ENCODE measurements at regions not wholly inside any gene's neighbourhood (a gene's known extent, or its start where the extent isn't known, plus 50 kb on each side); places are given as distances from the start of the nearest gene placed in this dataset.
"Not testable (repeated sequence)": the region's sequence is repeated elsewhere in the genome, so short reads cannot be mapped to it uniquely, and the experiment has no call there.

DNA sequence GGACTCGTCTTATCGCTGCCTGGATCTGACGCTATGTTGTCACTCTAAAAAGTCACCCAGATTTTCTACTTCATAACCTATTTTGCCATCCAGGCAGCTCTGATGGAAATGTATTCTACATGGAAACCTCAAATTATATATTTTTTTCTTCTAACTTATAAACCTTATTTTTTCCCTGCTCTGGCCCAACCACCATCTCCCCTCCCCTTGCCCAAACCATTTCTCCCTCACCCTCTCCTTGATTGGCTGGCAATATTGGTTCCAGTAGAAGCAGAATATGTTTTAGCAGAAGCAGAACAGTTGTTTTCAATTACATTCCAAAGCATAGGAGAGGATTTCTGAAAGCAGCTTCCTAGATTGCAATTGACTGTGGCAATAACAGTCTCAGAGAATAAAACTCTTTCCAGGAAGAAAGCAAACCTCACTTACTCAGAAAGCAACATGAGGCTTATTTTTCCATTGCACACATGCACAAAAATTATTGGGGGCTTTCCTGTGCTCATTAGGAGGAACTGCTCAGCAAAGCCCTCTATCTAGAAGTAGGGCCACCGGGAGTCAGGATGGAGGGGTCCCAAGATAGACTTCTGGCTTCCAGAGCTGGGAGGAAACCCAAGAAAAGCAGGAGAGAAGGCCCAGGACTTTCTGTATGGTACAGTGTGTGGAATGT, 191.8 kb downstream of the ESM1 start:
- TF ChIP-seq, protein P1, sequence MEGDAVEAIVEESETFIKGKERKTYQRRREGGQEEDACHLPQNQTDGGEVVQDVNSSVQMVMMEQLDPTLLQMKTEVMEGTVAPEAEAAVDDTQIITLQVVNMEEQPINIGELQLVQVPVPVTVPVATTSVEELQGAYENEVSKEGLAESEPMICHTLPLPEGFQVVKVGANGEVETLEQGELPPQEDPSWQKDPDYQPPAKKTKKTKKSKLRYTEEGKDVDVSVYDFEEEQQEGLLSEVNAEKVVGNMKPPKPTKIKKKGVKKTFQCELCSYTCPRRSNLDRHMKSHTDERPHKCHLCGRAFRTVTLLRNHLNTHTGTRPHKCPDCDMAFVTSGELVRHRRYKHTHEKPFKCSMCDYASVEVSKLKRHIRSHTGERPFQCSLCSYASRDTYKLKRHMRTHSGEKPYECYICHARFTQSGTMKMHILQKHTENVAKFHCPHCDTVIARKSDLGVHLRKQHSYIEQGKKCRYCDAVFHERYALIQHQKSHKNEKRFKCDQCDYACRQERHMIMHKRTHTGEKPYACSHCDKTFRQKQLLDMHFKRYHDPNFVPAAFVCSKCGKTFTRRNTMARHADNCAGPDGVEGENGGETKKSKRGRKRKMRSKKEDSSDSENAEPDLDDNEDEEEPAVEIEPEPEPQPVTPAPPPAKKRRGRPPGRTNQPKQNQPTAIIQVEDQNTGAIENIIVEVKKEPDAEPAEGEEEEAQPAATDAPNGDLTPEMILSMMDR (IDR thresholded peaks at IDR 0.05; ENCODE audit: control extremely low read depth, extremely low read depth, low read depth, missing control alignments): no peak
- no peak for DNase-seq (ENCODE audit: extremely low spot score)
- ChIA-PET CTCF (interaction anchor here (2.1 kb wide), 1 partner anchor 14 kb away, joined by 7 read pairs; no protein-coding TSS in a partner anchor), POLR2A (no interaction called here)

DNA sequence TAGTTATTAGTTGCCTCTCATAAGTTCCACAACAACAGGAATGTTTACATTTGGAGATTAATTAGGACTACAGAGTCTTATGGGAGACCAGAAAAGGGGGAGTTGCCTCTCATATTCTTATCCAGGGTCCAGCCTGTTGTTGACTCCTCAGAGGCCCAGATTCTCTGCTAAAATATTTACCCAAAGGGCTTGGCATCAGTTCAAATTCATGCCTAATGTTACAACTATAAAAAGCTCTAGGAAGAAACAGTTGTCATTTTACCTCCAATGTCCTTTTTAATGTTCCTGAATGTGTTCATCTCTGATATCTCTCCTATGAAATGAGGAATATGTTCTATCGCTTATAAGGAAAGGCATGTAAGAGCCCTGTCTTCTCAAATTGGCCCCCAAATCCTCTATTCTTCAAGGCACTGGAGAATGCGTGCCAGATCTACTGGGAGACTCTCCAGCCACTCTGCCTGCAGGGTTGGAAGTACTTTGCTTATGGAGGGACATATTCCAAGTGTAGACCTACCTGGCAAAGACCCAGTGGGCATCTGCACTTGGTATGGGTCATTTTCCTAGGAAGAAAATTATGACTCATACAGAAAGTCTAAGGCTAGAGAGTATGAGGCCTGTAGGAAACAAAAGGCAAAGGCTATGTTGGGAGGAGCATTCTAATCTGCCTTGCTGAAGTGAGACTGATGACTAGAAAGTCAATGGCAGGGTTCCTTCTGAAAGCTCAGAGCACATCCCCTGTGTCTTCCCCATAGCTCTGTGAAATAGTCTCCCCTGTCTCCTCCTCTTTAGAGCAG, 192.6 kb downstream of the ESM1 start:
- DNase-seq (ENCODE audit: extremely low spot score): no peak
- TF ChIP-seq, protein P1 (IDR thresholded peaks at IDR 0.05; ENCODE audit: control extremely low read depth, extremely low read depth, low read depth, missing control alignments): no peak
- POLR2A ChIA-PET: no interaction called here
- CTCF ChIA-PET: interaction anchor here (1.2 kb wide), 1 partner anchor 49 kb away, joined by 3 read pairs; no protein-coding TSS in a partner anchor

DNA sequence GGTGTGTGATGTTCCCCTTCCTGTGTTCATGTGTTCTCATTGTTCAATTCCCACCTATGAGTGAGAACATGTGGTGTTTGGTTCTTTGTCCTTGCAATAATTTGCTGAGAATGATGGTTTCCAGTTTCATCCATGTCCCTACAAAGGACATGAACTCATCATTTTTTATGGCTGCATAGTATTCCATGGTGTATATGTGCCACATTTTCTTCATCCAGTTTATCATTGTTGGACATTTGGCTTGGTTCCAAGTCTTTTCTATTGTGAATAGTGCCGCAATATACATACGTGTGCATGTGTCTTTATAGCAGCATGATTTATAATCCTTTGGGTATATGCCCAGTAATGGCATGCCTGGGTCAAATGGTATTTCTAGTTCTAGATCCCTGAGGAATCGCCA, 197.5 kb downstream of the ESM1 start:
- DNase-seq (ENCODE audit: extremely low spot score); CTCF ChIA-PET; POLR2A ChIA-PET: not testable (repeated sequence)

DNA sequence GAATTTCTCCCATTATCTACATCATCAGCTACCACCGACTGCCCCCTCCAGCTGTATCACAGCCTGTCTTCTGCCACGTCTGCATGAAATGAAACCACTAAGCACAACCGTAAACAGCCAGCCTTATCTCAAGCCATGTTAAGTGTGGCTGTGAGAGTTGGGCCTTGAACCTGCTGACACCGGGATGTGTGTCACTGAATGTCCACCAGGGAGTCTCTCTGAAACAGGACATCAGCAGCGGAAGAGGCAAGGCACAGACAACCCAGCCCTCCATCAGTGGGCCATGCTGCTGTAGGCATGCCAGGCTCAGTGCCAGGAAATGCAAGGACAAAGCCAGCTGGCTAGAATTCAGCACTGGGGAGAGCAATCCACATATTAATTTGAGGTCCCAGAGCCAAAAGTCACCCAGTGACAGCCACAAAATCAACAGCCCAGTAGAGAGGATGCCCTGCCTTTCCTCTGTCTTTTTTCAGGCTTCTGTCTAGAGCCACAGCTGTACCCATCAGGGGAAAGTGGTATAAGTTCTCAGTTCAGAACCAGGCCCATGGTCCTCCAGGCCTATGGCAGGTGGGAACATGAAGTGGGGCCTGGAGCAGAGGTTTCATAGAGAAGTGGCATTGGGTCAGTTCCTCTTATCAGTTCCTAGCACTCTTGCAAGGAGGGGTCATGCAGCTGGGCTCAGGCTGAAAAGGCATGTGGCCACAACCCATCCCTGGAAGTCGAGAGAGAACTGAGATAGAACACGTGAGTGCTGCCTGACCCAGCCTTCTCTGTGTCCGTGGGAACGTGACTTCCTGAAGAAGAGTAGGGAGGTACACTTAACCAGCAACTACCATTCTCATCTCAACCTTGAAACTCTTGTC, 199.4 kb downstream of the ESM1 start:
- ChIA-PET CTCF (interaction anchor here (1.4 kb wide), 1 partner anchor 10 kb away, joined by 4 read pairs; no protein-coding TSS in a partner anchor), POLR2A (no interaction called here)
- no peak for DNase-seq (ENCODE audit: extremely low spot score)
- TF ChIP-seq, protein P1 (IDR thresholded peaks at IDR 0.05; ENCODE audit: control extremely low read depth, extremely low read depth, low read depth, missing control alignments): no peak

DNA sequence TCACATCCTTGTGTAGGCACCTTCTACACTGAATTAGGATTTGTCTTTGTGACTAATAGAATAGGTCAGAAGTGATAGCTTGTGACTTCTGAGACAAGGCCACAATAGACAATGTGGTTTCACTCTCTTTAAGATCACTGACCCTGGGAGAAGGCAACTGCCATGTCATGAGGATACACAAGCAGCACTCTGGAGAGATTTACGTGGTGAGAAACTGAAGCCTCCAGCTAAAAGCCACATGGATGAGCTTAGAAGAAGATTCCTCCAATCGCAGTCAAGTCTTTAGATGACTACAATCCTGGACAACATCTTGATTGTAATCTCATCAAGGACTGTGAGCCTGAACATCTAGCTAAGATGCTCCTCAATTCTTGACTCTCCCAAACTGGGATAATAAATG, 206.6 kb downstream of the ESM1 start:
- ChIA-PET CTCF (interaction anchor here (1.4 to 2.3 kb wide), 2 partner anchors 16 to 67 kb away, joined by 3 to 7 read pairs; no protein-coding TSS in a partner anchor), POLR2A (no interaction called here)
- TF ChIP-seq, protein P1 (IDR thresholded peaks at IDR 0.05; ENCODE audit: control extremely low read depth, extremely low read depth, low read depth, missing control alignments): no peak
- no peak for DNase-seq (ENCODE audit: extremely low spot score)

DNA sequence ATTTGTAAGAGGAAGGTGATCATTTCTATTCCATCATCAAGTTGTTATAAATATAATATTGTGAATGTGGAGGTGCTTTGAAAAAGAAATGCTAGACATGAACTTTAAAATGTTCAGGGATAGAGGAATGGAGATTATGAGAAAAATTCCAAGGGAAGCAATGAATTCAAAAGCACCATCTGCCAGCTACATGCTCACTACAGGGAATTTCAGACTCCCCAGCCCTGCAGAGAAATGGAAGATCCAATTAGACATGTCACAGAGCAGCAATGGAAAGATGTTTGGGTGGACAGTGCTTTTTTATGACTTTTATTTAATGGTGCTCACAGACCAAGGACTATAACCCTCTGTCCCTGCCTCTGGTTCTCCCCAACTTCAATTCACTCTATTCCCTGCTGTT, 209.7 kb downstream of the ESM1 start:
- DNase-seq (ENCODE audit: extremely low spot score): no peak
- ChIA-PET CTCF (interaction anchor here (1.0 to 1.2 kb wide), 3 partner anchors 9 to 52 kb away, joined by 3 read pairs; no protein-coding TSS in a partner anchor), POLR2A (no interaction called here)
- TF ChIP-seq, protein P1 (IDR thresholded peaks at IDR 0.05; ENCODE audit: control extremely low read depth, extremely low read depth, low read depth, missing control alignments): no peak

Measured in GM10248 (cell line).